ENCODE measurements at regions not wholly inside any gene's neighbourhood (a gene's known extent, or its start where the extent isn't known, plus 50 kb on each side); places are given as distances from the start of the nearest gene placed in this dataset.
"Not testable (repeated sequence)": the region's sequence is repeated elsewhere in the genome, so short reads cannot be mapped to it uniquely, and the experiment has no call there.

- not testable (repeated sequence) for H3K9me3 ChIP-seq (ENCODE audit: control insufficient read depth in 4 of 4, insufficient read depth in 3 of 4, low read length in 3 of 4); H3K4me3 ChIP-seq; DNase-seq; H3K36me3 ChIP-seq (ENCODE audit: control insufficient read depth in 4 of 4, insufficient read depth in 4 of 4, low read length in 4 of 4); H3K27me3 ChIP-seq (ENCODE audit: control insufficient read depth in 3 of 3, insufficient read depth in 3 of 3, low read length in 2 of 3); ATAC-seq (ENCODE audit: insufficient read depth, low FRiP score); H3K9ac ChIP-seq (ENCODE audit: insufficient read depth in 1 of 2, low read length in 2 of 2); H3K27ac ChIP-seq (ENCODE audit: low read depth in 1 of 2, low read length in 1 of 2); H3K4me1 ChIP-seq (ENCODE audit: control insufficient read depth in 5 of 5, insufficient read depth in 5 of 5, low read length in 5 of 5)
- WGBS, 2 donors = 70 to 82% methylated on average over 6 of the region's 7 CpGs
Measured at GRCh38 chr21:7775327-7775984, 2745.9 kb upstream of the TPTE start.

- H3K36me3 ChIP-seq (ENCODE audit: control insufficient read depth in 4 of 4, insufficient read depth in 4 of 4, low read length in 4 of 4); H3K9ac ChIP-seq (ENCODE audit: insufficient read depth in 1 of 2, low read length in 2 of 2); H3K27me3 ChIP-seq (ENCODE audit: control insufficient read depth in 3 of 3, insufficient read depth in 3 of 3, low read length in 2 of 3); H3K4me1 ChIP-seq (ENCODE audit: control insufficient read depth in 5 of 5, insufficient read depth in 5 of 5, low read length in 5 of 5); DNase-seq; H3K27ac ChIP-seq (ENCODE audit: low read depth in 1 of 2, low read length in 1 of 2); H3K9me3 ChIP-seq (ENCODE audit: control insufficient read depth in 4 of 4, insufficient read depth in 3 of 4, low read length in 3 of 4); ATAC-seq (ENCODE audit: insufficient read depth, low FRiP score); H3K4me3 ChIP-seq: not testable (repeated sequence)
- 81 to 83% methylated on average over 1 of the region's 6 CpGs for WGBS, 2 donors
Measured at GRCh38 chr21:7776035-7776434, 2745.3 kb upstream of the TPTE start.

- not testable (repeated sequence) for H3K4me1 ChIP-seq (ENCODE audit: control insufficient read depth in 5 of 5, insufficient read depth in 5 of 5, low read length in 5 of 5); H3K27me3 ChIP-seq (ENCODE audit: control insufficient read depth in 3 of 3, insufficient read depth in 3 of 3, low read length in 2 of 3); H3K9me3 ChIP-seq (ENCODE audit: control insufficient read depth in 4 of 4, insufficient read depth in 3 of 4, low read length in 3 of 4); ATAC-seq (ENCODE audit: insufficient read depth, low FRiP score); H3K36me3 ChIP-seq (ENCODE audit: control insufficient read depth in 4 of 4, insufficient read depth in 4 of 4, low read length in 4 of 4); H3K27ac ChIP-seq (ENCODE audit: low read depth in 1 of 2, low read length in 1 of 2); H3K4me3 ChIP-seq; H3K9ac ChIP-seq (ENCODE audit: insufficient read depth in 1 of 2, low read length in 2 of 2); DNase-seq
- WGBS, 2 donors = no CpG with 5 or more reads among the region's 2 CpGs
Measured at GRCh38 chr21:7776622-7777021, 2744.8 kb upstream of the TPTE start.

- not testable (repeated sequence) for H3K36me3 ChIP-seq (ENCODE audit: control insufficient read depth in 4 of 4, insufficient read depth in 4 of 4, low read length in 4 of 4); ATAC-seq (ENCODE audit: insufficient read depth, low FRiP score); H3K4me1 ChIP-seq (ENCODE audit: control insufficient read depth in 5 of 5, insufficient read depth in 5 of 5, low read length in 5 of 5); H3K9ac ChIP-seq (ENCODE audit: insufficient read depth in 1 of 2, low read length in 2 of 2); H3K9me3 ChIP-seq (ENCODE audit: control insufficient read depth in 4 of 4, insufficient read depth in 3 of 4, low read length in 3 of 4); H3K4me3 ChIP-seq; H3K27ac ChIP-seq (ENCODE audit: low read depth in 1 of 2, low read length in 1 of 2); DNase-seq; H3K27me3 ChIP-seq (ENCODE audit: control insufficient read depth in 3 of 3, insufficient read depth in 3 of 3, low read length in 2 of 3)
- WGBS, 2 donors = 45 to 54% methylated on average over 6 to 7 of the region's 11 CpGs
Measured at GRCh38 chr21:7777289-7777688, 2744.1 kb upstream of the TPTE start.

- H3K4me3 ChIP-seq; H3K9ac ChIP-seq (ENCODE audit: insufficient read depth in 1 of 2, low read length in 2 of 2); H3K9me3 ChIP-seq (ENCODE audit: control insufficient read depth in 4 of 4, insufficient read depth in 3 of 4, low read length in 3 of 4); H3K4me1 ChIP-seq (ENCODE audit: control insufficient read depth in 5 of 5, insufficient read depth in 5 of 5, low read length in 5 of 5); DNase-seq; H3K27ac ChIP-seq (ENCODE audit: low read depth in 1 of 2, low read length in 1 of 2); ATAC-seq (ENCODE audit: insufficient read depth, low FRiP score); H3K36me3 ChIP-seq (ENCODE audit: control insufficient read depth in 4 of 4, insufficient read depth in 4 of 4, low read length in 4 of 4); H3K27me3 ChIP-seq (ENCODE audit: control insufficient read depth in 3 of 3, insufficient read depth in 3 of 3, low read length in 2 of 3): not testable (repeated sequence)
- no CpG with 5 or more reads among the region's 5 CpGs for WGBS, 2 donors
Measured at GRCh38 chr21:7787427-7788078, 2733.8 kb upstream of the TPTE start.

GRCh38 chr21:7793797-7794196, 2727.6 kb upstream of the TPTE start:
- not testable (repeated sequence) for H3K36me3 ChIP-seq (ENCODE audit: control insufficient read depth in 4 of 4, insufficient read depth in 4 of 4, low read length in 4 of 4)

GRCh38 chr21:7797328-7797727, 2724.1 kb upstream of the TPTE start:
- ATAC-seq (ENCODE audit: insufficient read depth, low FRiP score); H3K9me3 ChIP-seq (ENCODE audit: control insufficient read depth in 4 of 4, insufficient read depth in 3 of 4, low read length in 3 of 4); H3K27me3 ChIP-seq (ENCODE audit: control insufficient read depth in 3 of 3, insufficient read depth in 3 of 3, low read length in 2 of 3); DNase-seq; H3K36me3 ChIP-seq (ENCODE audit: control insufficient read depth in 4 of 4, insufficient read depth in 4 of 4, low read length in 4 of 4); H3K9ac ChIP-seq (ENCODE audit: insufficient read depth in 1 of 2, low read length in 2 of 2); H3K4me1 ChIP-seq (ENCODE audit: control insufficient read depth in 5 of 5, insufficient read depth in 5 of 5, low read length in 5 of 5); H3K27ac ChIP-seq (ENCODE audit: low read depth in 1 of 2, low read length in 1 of 2); H3K4me3 ChIP-seq: not testable (repeated sequence)
- no CpG with 5 or more reads among the region's 8 CpGs for WGBS, 2 donors

More at GRCh38 chr21:7793797-7794196, 2727.6 kb upstream of the TPTE start:
- no CpG with 5 or more reads among the region's 4 CpGs for WGBS, 2 donors
- H3K4me1 ChIP-seq (ENCODE audit: control insufficient read depth in 5 of 5, insufficient read depth in 5 of 5, low read length in 5 of 5); H3K27ac ChIP-seq (ENCODE audit: low read depth in 1 of 2, low read length in 1 of 2); H3K27me3 ChIP-seq (ENCODE audit: control insufficient read depth in 3 of 3, insufficient read depth in 3 of 3, low read length in 2 of 3); ATAC-seq (ENCODE audit: insufficient read depth, low FRiP score); DNase-seq; H3K9me3 ChIP-seq (ENCODE audit: control insufficient read depth in 4 of 4, insufficient read depth in 3 of 4, low read length in 3 of 4); H3K9ac ChIP-seq (ENCODE audit: insufficient read depth in 1 of 2, low read length in 2 of 2); H3K4me3 ChIP-seq: not testable (repeated sequence)

- H3K9me3 ChIP-seq (ENCODE audit: control insufficient read depth in 4 of 4, insufficient read depth in 3 of 4, low read length in 3 of 4); H3K36me3 ChIP-seq (ENCODE audit: control insufficient read depth in 4 of 4, insufficient read depth in 4 of 4, low read length in 4 of 4); H3K27ac ChIP-seq (ENCODE audit: low read depth in 1 of 2, low read length in 1 of 2); H3K4me1 ChIP-seq (ENCODE audit: control insufficient read depth in 5 of 5, insufficient read depth in 5 of 5, low read length in 5 of 5); DNase-seq; H3K27me3 ChIP-seq (ENCODE audit: control insufficient read depth in 3 of 3, insufficient read depth in 3 of 3, low read length in 2 of 3); H3K4me3 ChIP-seq; H3K9ac ChIP-seq (ENCODE audit: insufficient read depth in 1 of 2, low read length in 2 of 2); ATAC-seq (ENCODE audit: insufficient read depth, low FRiP score): not testable (repeated sequence)
- 66 to 71% methylated on average over 2 of the region's 6 CpGs for WGBS, 2 donors
Measured at GRCh38 chr21:7798446-7798845, 2722.9 kb upstream of the TPTE start.

Data from lung (tissue), 9 donors.